HepG2 (cell line): ENCODE measurements at regions not wholly inside any gene's neighbourhood (a gene's known extent, or its start where the extent isn't known, plus 50 kb on each side); places are given as distances from the start of the nearest gene placed in this dataset.

Source experiments
- ATAC-seq: fragments of 200-7000 bp; cut with Tn5 transposase; 3 replicates; pipeline ENCODE4 v1.9.1; 2020; ENCODE audit warnings: mild to moderate bottlenecking, moderate library complexity
- BruUV-seq: library from RNA; stranded (reverse); fragments of 400-500 nt; replicated peaks from 2 replicates; lab custom pipeline; 2021; lab: Mats Ljungman, UMichigan
- CTCF ChIA-PET: fragments of 300-600 bp; formaldehyde crosslinking; extraction: SDS; loops from one replicate; lab custom pipeline; 2021; ENCODE audit warnings: low total read pairs, inconsistent platforms, low intra/inter-chr PET ratio; lab: Yijun Ruan, JAX
- POLR2A ChIA-PET: fragments of 350-600 bp; sonication (Branson Sonifier 250); formaldehyde crosslinking; loops from one replicate; lab custom pipeline; 2020; ENCODE audit warnings: antibody characterized with exemption, inconsistent platforms; lab: Yijun Ruan, JAX
- DNase-seq: peaks from one replicate; pipeline ENCODE4 v3.0.0-alpha.2; 2015; ENCODE audit warnings: low spot score
- FAIRE-seq: peaks from 3 replicates; lab custom pipeline; 2011; peaks lifted over from hg19 to GRCh38; lab: Jason Lieb, UNC
- H2AFZ ChIP-seq: one replicate; pipeline ENCODE4 v1.6.1; 2011; ENCODE audit warnings: low read length, inconsistent platforms
- H3K27ac ChIP-seq: fragments of 300-600 bp; 3 replicates; pipeline ENCODE4 v1.8.0; 2011; ENCODE audit warnings: mixed run types, mild to moderate bottlenecking, mixed read lengths, low read length, inconsistent platforms; ENCODE audit not compliant: insufficient read depth; ENCODE audit errors: extremely low read length
- H3K27me3 ChIP-seq, 2 experiments: fragments of 200-600 bp in 1 of 2; 2 replicates in 1 of 2; 3 replicates in 1 of 2; pipeline versions ENCODE4 v1.6.0 to v1.8.0; 2011; ENCODE audit warnings: low read length in 2 of 2, mild to moderate bottlenecking in 2 of 2, moderate library complexity in 2 of 2, inconsistent platforms in 1 of 2; ENCODE audit not compliant: insufficient read depth in 2 of 2, control insufficient read depth in 1 of 2
- H3K36me3 ChIP-seq, 2 experiments: fragments of 200-600 bp in 1 of 2; replicated peaks in 1 of 2; 2 replicates in 1 of 2; 3 replicates in 1 of 2; pipeline versions ENCODE4 v1.5.1 to v1.8.0; 2011; ENCODE audit warnings: low read length in 2 of 2, inconsistent platforms in 1 of 2; ENCODE audit not compliant: insufficient read depth in 2 of 2, control insufficient read depth in 1 of 2
- H3K4me1 ChIP-seq: 2 replicates; pipeline ENCODE4 v1.5.1; 2012; ENCODE audit warnings: low read length, inconsistent platforms; ENCODE audit not compliant: insufficient read depth
- H3K4me2 ChIP-seq: 2 replicates; pipeline ENCODE4 v1.6.0; 2011; ENCODE audit warnings: low read depth, low read length, inconsistent platforms
- H3K4me3 ChIP-seq, 3 experiments: fragments of 200-600 bp in 1 of 3; sonication (generic), shearing (Covaris generic) in 1 of 3; replicated peaks in 1 of 3; 2 replicates each; pipeline ENCODE4 v1.5.1; 2011 to 2016; ENCODE audit warnings: low read length in 3 of 3, inconsistent platforms in 2 of 3, low read depth in 2 of 3, mild to moderate bottlenecking in 2 of 3, control low read depth in 1 of 3, mixed read lengths in 1 of 3; ENCODE audit not compliant: insufficient read depth in 1 of 3
- H3K79me2 ChIP-seq: one replicate; pipeline ENCODE4 v1.6.1; 2011; ENCODE audit warnings: low read length, inconsistent platforms; ENCODE audit not compliant: insufficient read depth
- H3K9ac ChIP-seq: 2 replicates; pipeline ENCODE4 v1.6.0; 2011; ENCODE audit warnings: mild to moderate bottlenecking, low read depth, low read length, inconsistent platforms; ENCODE audit not compliant: insufficient read depth
- H3K9me3 ChIP-seq: 2 replicates; pipeline ENCODE4 v1.5.1; 2012; ENCODE audit warnings: mild to moderate bottlenecking, low read length
- H4K20me1 ChIP-seq: 2 replicates; pipeline ENCODE4 v1.6.0; 2011; ENCODE audit warnings: inconsistent platforms, mild to moderate bottlenecking, low read length, moderate library complexity; ENCODE audit not compliant: insufficient read depth
- ARNT2 ChIP-seq: sonication (generic); formaldehyde crosslinking; IDR thresholded peaks from 2 replicates; pipeline ENCODE4 v1.8.0; 2022; ENCODE audit warnings: mild to moderate bottlenecking, low read depth, missing genetic modification reagents, moderate library complexity
- DNMT1 ChIP-seq: sonication (generic); formaldehyde crosslinking; IDR thresholded peaks from 2 replicates; pipeline ENCODE4 v1.5.1; 2020; ENCODE audit warnings: mild to moderate bottlenecking, missing genetic modification reagents
- MEIS1 ChIP-seq: sonication (generic); formaldehyde crosslinking; IDR thresholded peaks from 2 replicates; pipeline ENCODE4 v1.9.0; 2021; ENCODE audit warnings: mild to moderate bottlenecking, missing genetic modification reagents, moderate library complexity, borderline replicate concordance
- PHF8 ChIP-seq: sonication (generic); formaldehyde crosslinking; IDR thresholded peaks from 2 replicates; pipeline ENCODE4 v1.5.0; 2020; ENCODE audit warnings: missing genetic modification reagents
- XBP1 ChIP-seq: sonication (generic); formaldehyde crosslinking; IDR thresholded peaks from 2 replicates; pipeline ENCODE4 v1.5.0; 2020; ENCODE audit warnings: missing genetic modification reagents
- ZNF616 ChIP-seq: sonication (generic); formaldehyde crosslinking; IDR thresholded peaks from 2 replicates; pipeline ENCODE4 v1.5.0; 2020; ENCODE audit warnings: low read depth, mild to moderate bottlenecking, missing genetic modification reagents
- ZNF644 ChIP-seq: IDR thresholded peaks from 2 replicates; pipeline ENCODE4 v1.6.1; 2016; ENCODE audit warnings: low read depth
- ZNF713 ChIP-seq: sonication (generic); formaldehyde crosslinking; IDR thresholded peaks from 2 replicates; pipeline ENCODE4 v1.4.0; 2020; ENCODE audit warnings: mild to moderate bottlenecking, missing genetic modification reagents
- ZNF878 ChIP-seq: sonication (generic); formaldehyde crosslinking; IDR thresholded peaks from 2 replicates; pipeline ENCODE4 v1.8.1; 2023; ENCODE audit warnings: mild to moderate bottlenecking, missing genetic modification reagents, moderate library complexity
- WGBS: methylation state at CpG from one replicate; pipeline ENCODE4 v1.1.6; 2017; ENCODE audit warnings: low lambda C conversion rate; 5-methylcytosine and 5-hydroxymethylcytosine counted together
- in situ Hi-C: cut with HindIII; loops from 2 replicates; pipeline ENCODE4 v1.10.0; 2017; ENCODE audit warnings: low pct_unique_long_range_greater_than_20kb; ENCODE audit not compliant: extremely low pct_ligation_motif_present
- intact Hi-C: fragments of 100-400 bp; cut with micrococcal nuclease; formaldehyde crosslinking; loops from one replicate; pipeline ENCODE4 v1.10.0; 2022; ENCODE audit not compliant: unreplicated experiment
- TF ChIP-seq, protein P1 (sequence below): sonication (generic); formaldehyde crosslinking; conservative IDR thresholded peaks from 2 replicates; pipeline ENCODE4 v1.8.1; 2023; ENCODE audit warnings: missing genetic modification reagents
- TF ChIP-seq, protein P2 (sequence below): IDR thresholded peaks from 2 replicates; pipeline ENCODE4 v1.6.1; 2016
- TF ChIP-seq, protein P3 (sequence below): sonication (generic); formaldehyde crosslinking; IDR thresholded peaks from 2 replicates; pipeline ENCODE4 v1.4.0; 2020; ENCODE audit warnings: missing genetic modification reagents, borderline replicate concordance

- Histone ChIP-seq H4K20me1 (no peaks in the 10 kb centered on the region), H3K4me2 (no peak overlapping the region), H3K4me3 (no peak overlapping the region), H3K9ac (no peak overlapping the region), H2AFZ (no peak overlapping the region), H3K4me1 (no peaks in the 10 kb centered on the region), H3K27ac (no peak overlapping the region), H3K79me2 (no peaks in the 10 kb centered on the region), H3K27me3 (peaks cover 4 to 54% of the 10 kb centered on the region in 2 experiments), H3K36me3 (no peaks in the 10 kb centered on the region), H3K9me3 (no peaks in the 10 kb centered on the region)
- ChIA-PET CTCF (no interaction called here), POLR2A (no interaction called here)
- 20% methylated on average over 2 of the region's 2 CpGs for WGBS
- ATAC-seq, result no peak
- no TSS peak for BruUV-seq
- TF ChIP-seq MEIS1 (CRISPR knock-in tag) (no peak), ZNF616 (no peak), XBP1 (no peak), ZNF713 (CRISPR knock-in tag) (no peak), ZNF644 (CRISPR knock-in tag) (no peak), ZNF878 (CRISPR knock-in tag) (no peak), DNMT1 (CRISPR knock-in tag) (no peak), PHF8 (CRISPR knock-in tag) (no peak), ARNT2 (CRISPR knock-in tag) (no peak)
- TF ChIP-seq, protein P1, sequence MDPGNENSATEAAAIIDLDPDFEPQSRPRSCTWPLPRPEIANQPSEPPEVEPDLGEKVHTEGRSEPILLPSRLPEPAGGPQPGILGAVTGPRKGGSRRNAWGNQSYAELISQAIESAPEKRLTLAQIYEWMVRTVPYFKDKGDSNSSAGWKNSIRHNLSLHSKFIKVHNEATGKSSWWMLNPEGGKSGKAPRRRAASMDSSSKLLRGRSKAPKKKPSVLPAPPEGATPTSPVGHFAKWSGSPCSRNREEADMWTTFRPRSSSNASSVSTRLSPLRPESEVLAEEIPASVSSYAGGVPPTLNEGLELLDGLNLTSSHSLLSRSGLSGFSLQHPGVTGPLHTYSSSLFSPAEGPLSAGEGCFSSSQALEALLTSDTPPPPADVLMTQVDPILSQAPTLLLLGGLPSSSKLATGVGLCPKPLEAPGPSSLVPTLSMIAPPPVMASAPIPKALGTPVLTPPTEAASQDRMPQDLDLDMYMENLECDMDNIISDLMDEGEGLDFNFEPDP (CRISPR knock-in tag), result no peak
- TF ChIP-seq, protein P2, sequence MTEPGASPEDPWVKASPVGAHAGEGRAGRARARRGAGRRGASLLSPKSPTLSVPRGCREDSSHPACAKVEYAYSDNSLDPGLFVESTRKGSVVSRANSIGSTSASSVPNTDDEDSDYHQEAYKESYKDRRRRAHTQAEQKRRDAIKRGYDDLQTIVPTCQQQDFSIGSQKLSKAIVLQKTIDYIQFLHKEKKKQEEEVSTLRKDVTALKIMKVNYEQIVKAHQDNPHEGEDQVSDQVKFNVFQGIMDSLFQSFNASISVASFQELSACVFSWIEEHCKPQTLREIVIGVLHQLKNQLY, result no peak
- TF ChIP-seq, protein P3, sequence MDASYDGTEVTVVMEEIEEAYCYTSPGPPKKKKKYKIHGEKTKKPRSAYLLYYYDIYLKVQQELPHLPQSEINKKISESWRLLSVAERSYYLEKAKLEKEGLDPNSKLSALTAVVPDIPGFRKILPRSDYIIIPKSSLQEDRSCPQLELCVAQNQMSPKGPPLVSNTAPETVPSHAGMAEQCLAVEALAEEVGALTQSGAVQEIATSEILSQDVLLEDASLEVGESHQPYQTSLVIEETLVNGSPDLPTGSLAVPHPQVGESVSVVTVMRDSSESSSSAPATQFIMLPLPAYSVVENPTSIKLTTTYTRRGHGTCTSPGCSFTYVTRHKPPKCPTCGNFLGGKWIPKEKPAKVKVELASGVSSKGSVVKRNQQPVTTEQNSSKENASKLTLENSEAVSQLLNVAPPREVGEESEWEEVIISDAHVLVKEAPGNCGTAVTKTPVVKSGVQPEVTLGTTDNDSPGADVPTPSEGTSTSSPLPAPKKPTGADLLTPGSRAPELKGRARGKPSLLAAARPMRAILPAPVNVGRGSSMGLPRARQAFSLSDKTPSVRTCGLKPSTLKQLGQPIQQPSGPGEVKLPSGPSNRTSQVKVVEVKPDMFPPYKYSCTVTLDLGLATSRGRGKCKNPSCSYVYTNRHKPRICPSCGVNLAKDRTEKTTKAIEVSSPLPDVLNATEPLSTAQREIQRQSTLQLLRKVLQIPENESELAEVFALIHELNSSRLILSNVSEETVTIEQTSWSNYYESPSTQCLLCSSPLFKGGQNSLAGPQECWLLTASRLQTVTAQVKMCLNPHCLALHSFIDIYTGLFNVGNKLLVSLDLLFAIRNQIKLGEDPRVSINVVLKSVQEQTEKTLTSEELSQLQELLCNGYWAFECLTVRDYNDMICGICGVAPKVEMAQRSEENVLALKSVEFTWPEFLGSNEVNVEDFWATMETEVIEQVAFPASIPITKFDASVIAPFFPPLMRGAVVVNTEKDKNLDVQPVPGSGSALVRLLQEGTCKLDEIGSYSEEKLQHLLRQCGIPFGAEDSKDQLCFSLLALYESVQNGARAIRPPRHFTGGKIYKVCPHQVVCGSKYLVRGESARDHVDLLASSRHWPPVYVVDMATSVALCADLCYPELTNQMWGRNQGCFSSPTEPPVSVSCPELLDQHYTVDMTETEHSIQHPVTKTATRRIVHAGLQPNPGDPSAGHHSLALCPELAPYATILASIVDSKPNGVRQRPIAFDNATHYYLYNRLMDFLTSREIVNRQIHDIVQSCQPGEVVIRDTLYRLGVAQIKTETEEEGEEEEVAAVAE, result no peak
- no peak for FAIRE-seq
- no peak for DNase-seq
- in situ Hi-C loops (no loop called here), intact Hi-C loops (no loop called here)
These were observed 74.2 kb downstream of the MAGEF1 start for GRCh38 chr3:184637705-184638104.
